NCI-H187 treated with DMSO at 0.1 percent for 48 hours (cell line): ENCODE measurements at regions not wholly inside any gene's neighbourhood (a gene's known extent, or its start where the extent isn't known, plus 50 kb on each side); places are given as distances from the start of the nearest gene placed in this dataset.
"Not testable (repeated sequence)": the region's sequence is repeated elsewhere in the genome, so short reads cannot be mapped to it uniquely, and the experiment has no call there.

Source experiments
- DNase-seq: peaks from one replicate; lab custom pipeline; 2025; lab: John Stamatoyannopoulos, UW

GRCh38 chr7:96561892-96562291, 147.8 kb downstream of the SEM1 start:
- no peak for DNase-seq

- no peak for DNase-seq
Observed at GRCh38 chr7:96558530-96558929, 151.1 kb downstream of the SEM1 start.

- no peak for DNase-seq
Observed at GRCh38 chr7:96558093-96558492, 151.6 kb downstream of the SEM1 start.

- not testable (repeated sequence) for DNase-seq
Observed at GRCh38 chr7:96557598-96557997, 152.0 kb downstream of the SEM1 start.

GRCh38 chr7:96548664-96549063, 161.0 kb downstream of the SEM1 start:
- no peak for DNase-seq

GRCh38 chr7:96547371-96547811, 162.3 kb downstream of the SEM1 start:
- DNase-seq: peak; percentile 61

GRCh38 chr7:96546426-96546825, 163.2 kb downstream of the SEM1 start:
- DNase-seq: no peak

GRCh38 chr7:96539471-96539870, 170.2 kb downstream of the SEM1 start:
- no peak for DNase-seq

- no peak for DNase-seq
Observed at GRCh38 chr7:96538632-96539031, 171.0 kb downstream of the SEM1 start.

GRCh38 chr7:96534221-96534620, 175.4 kb downstream of the SEM1 start:
- no peak for DNase-seq

- no peak for DNase-seq
Observed at GRCh38 chr7:96532428-96532935, 177.2 kb downstream of the SEM1 start.

- no peak for DNase-seq
Observed at GRCh38 chr7:96531331-96531730, 178.3 kb downstream of the SEM1 start.

- no peak for DNase-seq
Observed at GRCh38 chr7:96530786-96531185, 178.9 kb downstream of the SEM1 start.

- DNase-seq: no peak
Observed at GRCh38 chr7:96527133-96527827, 182.4 kb downstream of the SEM1 start.

GRCh38 chr7:96526496-96526895, 183.2 kb downstream of the SEM1 start:
- no peak for DNase-seq

- no peak for DNase-seq
Observed at GRCh38 chr7:96521068-96521894, 188.4 kb downstream of the SEM1 start.

GRCh38 chr7:96508371-96508770, 186.5 kb upstream of the SLC25A13 start:
- DNase-seq: no peak

- DNase-seq: no peak
Observed at GRCh38 chr7:96503597-96503996, 181.7 kb upstream of the SLC25A13 start.

GRCh38 chr7:96501318-96501717, 179.4 kb upstream of the SLC25A13 start:
- DNase-seq: no peak

GRCh38 chr7:96499532-96499931, 177.6 kb upstream of the SLC25A13 start:
- DNase-seq: no peak

- DNase-seq: no peak
Observed at GRCh38 chr7:96497567-96497966, 175.7 kb upstream of the SLC25A13 start.

- no peak for DNase-seq
Observed at GRCh38 chr7:96495751-96496216, 173.9 kb upstream of the SLC25A13 start.

- no peak for DNase-seq
Observed at GRCh38 chr7:96486681-96487080, 164.8 kb upstream of the SLC25A13 start.
